Muscle of back (tissue), 3 donors: ENCODE measurements at regions not wholly inside any gene's neighbourhood (a gene's known extent, or its start where the extent isn't known, plus 50 kb on each side); places are given as distances from the start of the nearest gene placed in this dataset.
"Not testable (repeated sequence)": the region's sequence is repeated elsewhere in the genome, so short reads cannot be mapped to it uniquely, and the experiment has no call there.

ENCODE experiments used
- DNase-seq, 3 donors: peaks; one replicate each; pipeline versions ENCODE4 v3.0.0 to v3.0.0-alpha.2; 2013

- DNase-seq, result no peak
Observed at GRCh38 chr2:176763851-176764404, 448.7 kb upstream of the HNRNPA3 start.

- DNase-seq, result no peak
Observed at GRCh38 chr2:176764921-176765320, 447.7 kb upstream of the HNRNPA3 start.

DNA sequence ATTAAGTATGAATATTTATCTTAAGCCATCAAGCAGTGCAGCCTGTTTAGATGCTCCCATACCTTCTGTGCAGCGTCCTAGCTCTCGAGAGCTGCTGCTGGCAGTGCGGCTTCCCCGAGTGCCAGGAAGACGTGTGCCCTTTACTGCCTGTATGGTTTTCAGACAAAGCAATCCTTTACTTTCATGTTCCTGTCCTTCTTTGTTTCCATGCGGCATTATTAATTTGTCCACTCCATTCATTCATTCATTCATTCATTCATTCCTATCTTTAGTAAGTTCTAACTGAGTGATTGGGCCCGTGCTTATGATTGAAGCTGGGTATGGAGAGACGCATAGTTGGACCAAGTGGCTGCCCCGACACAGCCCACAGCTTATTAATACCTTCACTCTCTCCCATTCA is 446.6 kb upstream of the HNRNPA3 start:
- no peak for DNase-seq

DNA sequence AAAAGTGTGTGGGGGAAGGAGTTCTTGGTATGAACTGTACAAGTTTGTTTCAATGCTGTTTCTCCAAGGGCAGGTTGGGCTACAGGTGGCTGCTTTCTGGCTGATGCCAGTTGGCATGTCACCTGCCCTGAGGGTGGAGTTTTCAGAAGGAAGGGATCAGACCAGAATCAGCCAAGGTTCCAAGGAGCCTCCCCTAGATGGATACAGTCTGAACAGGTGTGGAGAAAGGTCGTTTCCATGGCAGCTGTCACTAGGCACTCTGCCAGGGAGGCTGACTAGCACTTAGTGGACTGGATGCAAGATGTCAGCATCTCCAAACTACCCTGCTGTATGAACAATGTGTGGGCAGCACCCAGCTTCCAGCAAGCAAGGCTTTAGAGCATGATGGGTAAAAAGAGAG is 444.4 kb upstream of the HNRNPA3 start:
- DNase-seq, result no peak

- no peak for DNase-seq
Observed at GRCh38 chr2:176769021-176769420, 443.6 kb upstream of the HNRNPA3 start.

DNA sequence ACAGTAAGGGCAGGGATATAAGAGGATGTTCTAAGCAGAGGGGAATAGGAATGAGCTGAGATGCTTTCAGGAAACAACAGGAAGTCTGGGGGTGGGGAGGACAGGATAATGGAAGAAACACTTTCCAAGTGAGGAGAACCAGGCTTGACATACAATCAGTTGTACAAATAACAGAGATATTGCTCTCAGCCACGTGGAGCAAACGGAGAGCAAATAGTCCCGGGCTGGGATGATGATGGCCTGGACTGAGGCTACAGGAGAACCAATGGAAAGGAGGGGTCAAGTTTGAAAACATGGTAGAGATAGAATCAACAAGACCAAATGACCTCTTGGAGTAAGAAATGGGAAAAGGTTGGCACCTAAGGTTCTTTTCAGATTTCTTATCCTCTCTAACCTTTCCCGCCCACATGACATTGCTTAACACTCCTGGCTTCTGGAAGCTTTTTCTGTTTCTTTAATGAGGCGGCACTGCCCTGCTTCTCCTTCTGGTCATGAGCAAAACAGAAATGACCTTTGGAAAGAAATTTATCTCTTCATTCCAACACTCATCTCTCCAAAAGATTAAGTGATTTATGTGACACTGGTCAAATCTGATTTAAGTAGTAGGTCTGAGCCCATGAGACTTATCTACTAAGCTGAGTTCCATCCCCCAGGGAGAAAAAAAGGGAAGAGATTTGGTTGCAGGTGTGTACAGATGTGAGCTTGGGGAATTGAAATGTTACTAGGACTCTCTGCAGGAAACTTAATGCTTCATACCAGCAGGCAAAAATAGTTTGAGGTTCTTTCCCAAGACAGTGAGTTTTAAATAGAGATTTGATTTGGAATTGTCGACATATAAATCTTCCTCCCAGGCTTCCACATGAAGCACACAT is 442.9 kb upstream of the HNRNPA3 start:
- DNase-seq, result no peak

GRCh38 chr2:176772816-176773215 is 439.8 kb upstream of the HNRNPA3 start:
- DNase-seq, result no peak

- peak in 2 of 3 donors; percentile 33 to 55 for DNase-seq
Observed at GRCh38 chr2:176774766-176775451, 437.7 kb upstream of the HNRNPA3 start.

GRCh38 chr2:176777262-176777661 is 435.3 kb upstream of the HNRNPA3 start:
- DNase-seq, result no peak

GRCh38 chr2:176779917-176780316 is 432.7 kb upstream of the HNRNPA3 start:
- no peak for DNase-seq

- DNase-seq, result no peak
Observed at GRCh38 chr2:176780348-176780747, 432.2 kb upstream of the HNRNPA3 start.

DNA sequence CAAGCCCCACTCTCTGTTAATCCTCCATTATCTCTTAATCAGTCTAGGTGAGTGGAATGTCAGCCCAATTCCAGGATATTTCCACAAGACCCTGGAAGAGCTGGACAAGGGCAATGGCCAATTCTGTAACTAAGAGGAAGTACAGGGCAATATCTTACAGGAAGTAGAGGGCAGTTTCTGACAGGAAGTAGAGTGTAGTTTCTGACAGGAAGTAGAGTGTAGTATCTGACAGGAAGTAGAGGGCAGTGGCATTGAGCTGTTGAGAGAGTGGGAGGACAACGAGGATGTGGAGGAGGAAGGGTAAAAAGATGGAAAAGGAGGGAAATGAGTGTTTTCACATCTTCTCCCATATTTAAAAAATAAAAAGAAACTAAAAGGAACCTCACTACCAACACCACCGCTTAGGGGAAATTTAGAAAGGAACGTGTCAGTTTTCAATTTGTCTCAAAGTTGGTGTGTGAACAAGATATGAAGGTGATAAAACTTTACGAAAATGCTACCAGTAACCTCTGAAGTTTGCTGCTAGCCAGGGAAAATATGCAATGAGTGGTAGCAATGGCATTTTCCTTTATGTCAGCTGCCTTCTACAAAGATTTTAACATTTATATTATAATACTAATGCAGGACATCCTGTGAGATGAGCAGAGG is 430.9 kb upstream of the HNRNPA3 start:
- DNase-seq, result no peak

DNA sequence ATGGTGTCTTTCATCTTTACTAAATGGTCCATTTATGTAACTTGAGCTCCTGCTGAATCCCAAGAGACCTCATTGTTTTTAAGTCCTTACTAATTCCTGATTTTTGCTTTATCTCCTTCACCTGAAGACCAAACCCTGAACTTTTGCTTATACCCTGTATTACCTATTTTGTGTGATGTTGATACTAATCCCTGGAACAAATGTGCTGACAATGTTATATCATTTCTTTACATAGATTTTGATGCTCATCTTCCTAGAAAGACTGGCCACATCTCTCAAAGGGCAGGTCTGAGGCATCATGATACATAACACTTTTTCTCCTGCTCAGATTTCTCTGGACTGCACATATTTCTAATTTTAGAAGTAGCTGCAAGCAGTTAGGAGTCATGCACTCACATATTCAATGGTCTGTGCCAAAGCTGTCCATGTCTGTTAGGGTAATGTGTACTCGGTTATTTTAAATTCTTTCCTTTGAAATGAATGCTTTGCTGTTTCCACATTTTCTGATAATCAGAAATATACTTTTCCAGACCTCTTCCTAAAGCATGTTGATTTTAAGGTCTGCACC is 427.9 kb upstream of the HNRNPA3 start:
- no peak for DNase-seq

- DNase-seq, result peak in 2 of 3 donors; percentile 30 to 33
Observed at GRCh38 chr2:176789751-176790150, 422.8 kb upstream of the HNRNPA3 start.

GRCh38 chr2:176790468-176790867 is 422.1 kb upstream of the HNRNPA3 start:
- no peak for DNase-seq

- DNase-seq, result no peak
Observed at GRCh38 chr2:176793792-176794191, 418.8 kb upstream of the HNRNPA3 start.

DNA sequence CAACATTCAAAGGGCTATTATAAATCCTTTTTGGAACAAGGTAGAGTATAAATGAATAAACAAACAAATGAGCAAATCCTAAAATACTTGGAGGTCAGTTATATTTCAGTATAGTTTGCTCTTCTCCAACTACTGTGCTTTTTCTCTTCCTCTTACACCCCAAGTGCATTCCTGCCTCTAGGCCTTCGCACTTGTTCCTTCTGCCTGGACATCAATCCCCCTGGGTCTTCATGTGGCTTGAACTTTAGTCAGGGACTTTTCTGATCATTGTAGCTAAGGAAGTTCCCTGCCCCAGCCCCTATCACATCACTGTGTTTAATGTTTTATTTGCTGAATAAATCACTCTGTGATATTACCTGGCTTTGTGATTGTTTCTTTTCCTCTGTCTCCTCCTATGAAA is 418.2 kb upstream of the HNRNPA3 start:
- DNase-seq, result no peak

DNA sequence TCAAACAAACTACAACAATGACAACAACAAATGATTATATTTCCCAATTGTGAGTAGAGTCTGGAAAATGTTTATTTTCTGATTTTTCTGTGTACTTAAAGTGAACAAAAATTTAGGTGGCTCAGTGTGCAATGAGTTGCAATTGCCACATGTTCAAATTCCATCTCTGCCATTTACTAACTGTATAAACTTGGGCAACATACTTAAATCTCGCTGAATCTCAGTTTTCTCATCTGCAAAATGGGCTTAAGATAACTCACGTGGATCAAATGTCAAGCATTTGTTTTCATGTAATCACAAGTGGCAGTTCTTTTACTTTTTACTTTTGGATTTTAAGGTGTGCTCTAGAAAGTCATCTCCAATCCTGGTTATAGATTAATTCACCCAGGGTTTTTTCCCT is 416.8 kb upstream of the HNRNPA3 start:
- no peak for DNase-seq

DNA sequence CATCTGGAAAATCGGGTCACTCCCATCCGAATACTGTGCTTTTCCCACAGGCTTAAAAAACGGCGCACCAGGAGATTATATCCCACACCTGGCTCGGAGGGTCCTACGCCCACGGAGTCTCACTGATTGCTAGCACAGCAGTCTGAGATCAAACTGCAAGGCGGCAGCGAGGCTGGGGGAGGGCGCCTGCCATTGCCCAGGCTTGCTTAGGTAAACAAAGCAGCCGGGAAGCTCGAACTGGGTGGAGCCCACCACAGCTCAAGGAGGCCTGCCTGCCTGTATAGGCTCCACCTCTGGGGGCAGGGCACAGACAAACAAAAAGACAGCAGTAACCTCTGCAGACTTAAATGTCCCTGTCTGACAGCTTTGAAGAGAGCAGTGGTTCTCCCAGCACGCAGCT is 415.9 kb upstream of the HNRNPA3 start:
- DNase-seq, result not testable (repeated sequence)

GRCh38 chr2:176804392-176804791 is 408.2 kb upstream of the HNRNPA3 start:
- no peak for DNase-seq

DNA sequence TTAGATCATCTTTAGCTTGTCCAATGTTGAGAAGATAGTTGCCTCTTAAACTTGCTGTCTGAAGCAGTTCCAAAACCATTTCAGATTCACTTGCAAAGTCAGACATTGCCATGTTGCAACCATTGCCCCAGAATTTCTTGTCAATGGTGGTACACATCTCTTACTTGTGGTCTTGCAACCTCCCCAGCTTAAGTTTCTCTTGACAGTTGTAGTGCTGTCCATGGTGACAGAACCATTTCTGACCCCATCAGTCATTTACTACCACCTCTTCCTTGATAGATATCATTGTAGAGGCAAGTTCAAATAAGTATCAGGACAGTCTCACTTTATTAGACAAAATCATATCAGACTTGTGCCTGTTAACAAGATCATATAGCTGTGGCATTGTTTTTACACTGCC is 407.2 kb upstream of the HNRNPA3 start:
- no peak for DNase-seq

DNA sequence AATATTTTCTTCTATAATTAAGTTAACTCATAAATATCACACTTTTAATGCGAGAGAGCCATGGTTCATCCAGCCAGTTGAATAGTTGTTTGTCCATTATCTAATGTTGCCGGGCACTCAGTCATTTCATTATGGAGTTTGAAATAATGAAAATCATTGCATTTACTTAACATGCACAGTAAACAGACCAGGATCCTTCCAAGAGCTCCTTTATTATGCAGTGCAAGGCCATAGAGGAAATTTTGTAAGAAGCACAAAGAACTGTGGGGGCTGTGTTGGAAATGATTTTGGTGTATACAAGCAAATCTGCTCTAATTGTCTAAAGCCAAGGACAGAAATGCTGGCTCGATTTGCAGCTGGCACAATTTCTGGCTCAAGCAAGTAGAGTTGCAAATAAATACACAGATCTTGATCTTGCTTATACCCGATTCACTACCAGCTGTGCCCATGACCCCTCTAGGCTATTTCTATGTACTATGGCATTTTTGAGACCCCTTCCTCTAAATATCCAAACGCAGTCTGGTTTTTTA is 400.3 kb upstream of the HNRNPA3 start:
- DNase-seq, result peak in 1 of 3 donors; percentile 17
